ENCODE measurements at regions not wholly inside any gene's neighbourhood (a gene's known extent, or its start where the extent isn't known, plus 50 kb on each side); places are given as distances from the start of the nearest gene placed in this dataset.

DNA sequence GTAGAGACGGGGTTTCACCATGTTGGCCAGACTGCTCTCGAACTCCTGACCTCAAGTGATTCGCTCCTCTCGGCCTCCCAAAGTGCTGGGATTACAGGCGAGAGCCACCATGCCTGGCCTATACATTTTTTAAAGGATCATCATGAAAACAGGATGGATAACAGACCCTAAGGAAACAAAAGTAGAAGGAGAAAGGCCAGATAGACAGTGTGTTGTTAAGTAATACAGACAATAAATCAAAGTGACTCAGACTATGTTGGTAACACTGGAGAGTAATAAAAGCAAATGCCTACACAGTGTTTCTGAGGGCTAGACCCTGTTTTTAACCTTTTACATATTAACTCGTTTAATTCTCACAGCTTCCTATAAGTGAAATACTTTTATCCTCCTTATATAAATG lies 133.8 kb upstream of the MCTP2 start:
- TF ChIP-seq FOXP2 (optimal IDR thresholded peaks at IDR 0.05; ENCODE audit: borderline replicate concordance, extremely low read depth, extremely low read length, insufficient read depth) (no peak), TAF1 (IDR thresholded peaks at IDR 0.05; ENCODE audit: borderline replicate concordance, insufficient read depth, low read length) (no peak), POLR2AphosphoS5 (IDR thresholded peaks at IDR 0.05; ENCODE audit: low read depth, low read length) (no peak), SIN3A (IDR thresholded peaks at IDR 0.05; ENCODE audit: borderline replicate concordance, insufficient read depth, low read length) (no peak)
- TF ChIP-seq, protein P1, sequence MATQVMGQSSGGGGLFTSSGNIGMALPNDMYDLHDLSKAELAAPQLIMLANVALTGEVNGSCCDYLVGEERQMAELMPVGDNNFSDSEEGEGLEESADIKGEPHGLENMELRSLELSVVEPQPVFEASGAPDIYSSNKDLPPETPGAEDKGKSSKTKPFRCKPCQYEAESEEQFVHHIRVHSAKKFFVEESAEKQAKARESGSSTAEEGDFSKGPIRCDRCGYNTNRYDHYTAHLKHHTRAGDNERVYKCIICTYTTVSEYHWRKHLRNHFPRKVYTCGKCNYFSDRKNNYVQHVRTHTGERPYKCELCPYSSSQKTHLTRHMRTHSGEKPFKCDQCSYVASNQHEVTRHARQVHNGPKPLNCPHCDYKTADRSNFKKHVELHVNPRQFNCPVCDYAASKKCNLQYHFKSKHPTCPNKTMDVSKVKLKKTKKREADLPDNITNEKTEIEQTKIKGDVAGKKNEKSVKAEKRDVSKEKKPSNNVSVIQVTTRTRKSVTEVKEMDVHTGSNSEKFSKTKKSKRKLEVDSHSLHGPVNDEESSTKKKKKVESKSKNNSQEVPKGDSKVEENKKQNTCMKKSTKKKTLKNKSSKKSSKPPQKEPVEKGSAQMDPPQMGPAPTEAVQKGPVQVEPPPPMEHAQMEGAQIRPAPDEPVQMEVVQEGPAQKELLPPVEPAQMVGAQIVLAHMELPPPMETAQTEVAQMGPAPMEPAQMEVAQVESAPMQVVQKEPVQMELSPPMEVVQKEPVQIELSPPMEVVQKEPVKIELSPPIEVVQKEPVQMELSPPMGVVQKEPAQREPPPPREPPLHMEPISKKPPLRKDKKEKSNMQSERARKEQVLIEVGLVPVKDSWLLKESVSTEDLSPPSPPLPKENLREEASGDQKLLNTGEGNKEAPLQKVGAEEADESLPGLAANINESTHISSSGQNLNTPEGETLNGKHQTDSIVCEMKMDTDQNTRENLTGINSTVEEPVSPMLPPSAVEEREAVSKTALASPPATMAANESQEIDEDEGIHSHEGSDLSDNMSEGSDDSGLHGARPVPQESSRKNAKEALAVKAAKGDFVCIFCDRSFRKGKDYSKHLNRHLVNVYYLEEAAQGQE (IDR thresholded peaks at IDR 0.05; ENCODE audit: insufficient read depth in 1 of 2, low read depth in 2 of 2, low read length in 2 of 2): no peak

DNA sequence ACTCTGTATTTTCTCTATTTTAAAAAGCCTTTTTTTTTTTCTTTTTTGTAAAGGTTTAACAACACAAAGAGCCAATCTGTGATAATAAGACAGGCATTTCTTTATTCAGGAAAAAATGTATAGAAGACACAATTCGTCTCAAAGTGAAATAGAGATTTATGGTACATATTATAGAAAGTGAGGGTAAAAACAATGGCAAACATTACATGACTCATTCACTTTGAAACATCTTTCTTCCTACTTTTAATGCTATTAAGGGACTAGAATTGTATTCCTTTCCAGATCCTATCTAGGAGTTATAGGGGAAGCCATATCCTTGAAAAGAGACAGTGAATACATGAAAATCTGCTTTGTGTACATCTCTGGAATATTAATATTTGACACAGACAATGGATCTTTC lies 137.1 kb upstream of the MCTP2 start:
- TF ChIP-seq POLR2AphosphoS5 (IDR thresholded peaks at IDR 0.05; ENCODE audit: low read depth, low read length) (no peak), SIN3A (IDR thresholded peaks at IDR 0.05; ENCODE audit: borderline replicate concordance, insufficient read depth, low read length) (no peak), TAF1 (IDR thresholded peaks at IDR 0.05; ENCODE audit: borderline replicate concordance, insufficient read depth, low read length) (no peak), FOXP2 (optimal IDR thresholded peaks at IDR 0.05; ENCODE audit: borderline replicate concordance, extremely low read depth, extremely low read length, insufficient read depth) (no peak)
- TF ChIP-seq, protein P1 (IDR thresholded peaks at IDR 0.05; ENCODE audit: insufficient read depth in 1 of 2, low read depth in 2 of 2, low read length in 2 of 2): no peak

DNA sequence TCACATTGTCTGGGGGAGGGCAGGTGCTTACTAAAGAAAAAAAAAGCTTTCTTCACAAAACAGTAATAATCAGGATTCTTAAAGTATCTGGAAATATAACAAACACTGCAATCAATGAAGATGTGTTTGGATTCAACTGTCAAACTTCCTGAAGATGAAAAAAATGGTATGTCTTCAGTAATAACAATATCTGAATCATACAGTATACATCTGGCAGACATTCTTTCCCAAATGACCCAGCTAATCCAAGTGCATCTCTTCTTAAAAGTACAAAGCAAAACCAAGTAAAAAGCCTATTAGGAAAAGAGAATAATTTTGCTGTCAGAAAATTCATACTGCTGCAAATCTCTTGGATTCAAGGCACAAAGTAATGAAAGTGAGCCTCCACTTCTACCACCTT lies 145.0 kb upstream of the MCTP2 start:
- TF ChIP-seq SIN3A (IDR thresholded peaks at IDR 0.05; ENCODE audit: borderline replicate concordance, insufficient read depth, low read length) (no peak), FOXP2 (optimal IDR thresholded peaks at IDR 0.05; ENCODE audit: borderline replicate concordance, extremely low read depth, extremely low read length, insufficient read depth) (no peak), TAF1 (IDR thresholded peaks at IDR 0.05; ENCODE audit: borderline replicate concordance, insufficient read depth, low read length) (no peak), POLR2AphosphoS5 (IDR thresholded peaks at IDR 0.05; ENCODE audit: low read depth, low read length) (no peak)
- TF ChIP-seq, protein P1 (IDR thresholded peaks at IDR 0.05; ENCODE audit: insufficient read depth in 1 of 2, low read depth in 2 of 2, low read length in 2 of 2): no peak

DNA sequence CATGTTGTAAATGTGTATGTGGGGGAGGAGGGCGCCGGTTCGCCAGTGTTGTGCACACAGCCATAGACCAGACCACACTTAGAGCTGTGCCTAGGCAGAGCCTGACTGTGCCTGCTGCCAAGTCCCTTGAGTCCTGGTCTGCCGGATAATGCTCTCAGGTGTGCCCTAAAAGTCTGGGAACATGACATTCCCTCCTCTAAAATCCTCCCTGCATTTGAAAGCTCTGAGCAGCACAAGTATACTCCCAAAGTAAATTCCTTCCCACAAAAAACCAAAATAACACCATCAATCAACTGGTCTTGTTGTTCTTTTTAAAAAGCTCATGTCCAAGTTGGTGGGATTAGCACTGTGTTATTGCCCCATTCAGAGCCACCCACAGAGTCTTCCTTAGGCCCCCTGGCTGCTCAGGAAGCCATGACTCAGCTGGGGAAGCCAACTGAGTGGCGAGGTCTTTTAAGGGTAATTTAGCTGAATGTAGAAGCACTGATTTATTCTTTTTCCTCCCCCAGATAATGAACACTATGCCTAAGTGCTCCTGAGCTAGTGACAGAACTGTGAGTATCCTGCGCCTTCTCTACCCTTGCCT lies 147.8 kb upstream of the MCTP2 start:
- TF ChIP-seq TAF1 (IDR thresholded peaks at IDR 0.05; ENCODE audit: borderline replicate concordance, insufficient read depth, low read length) (no peak), FOXP2 (optimal IDR thresholded peaks at IDR 0.05; ENCODE audit: borderline replicate concordance, extremely low read depth, extremely low read length, insufficient read depth) (no peak), POLR2AphosphoS5 (IDR thresholded peaks at IDR 0.05; ENCODE audit: low read depth, low read length) (no peak), SIN3A (IDR thresholded peaks at IDR 0.05; ENCODE audit: borderline replicate concordance, insufficient read depth, low read length) (no peak)
- TF ChIP-seq, protein P1 (IDR thresholded peaks at IDR 0.05; ENCODE audit: insufficient read depth in 1 of 2, low read depth in 2 of 2, low read length in 2 of 2): no peak

Measured in PFSK-1 (cell line).